HEK293 (cell line): ENCODE measurements at regions not wholly inside any gene's neighbourhood (a gene's known extent, or its start where the extent isn't known, plus 50 kb on each side); places are given as distances from the start of the nearest gene placed in this dataset.

Source experiments
- CTCF ChIA-PET: fragments of 350-600 bp; formaldehyde crosslinking; extraction: SDS; loops from one replicate; lab custom pipeline; 2021; ENCODE audit warnings: antibody characterized with exemption; lab: Yijun Ruan, JAX
- POLR2A ChIA-PET: fragments of 300-600 bp; formaldehyde crosslinking; extraction: SDS; loops from one replicate; lab custom pipeline; 2020; ENCODE audit warnings: antibody characterized with exemption, inconsistent platforms; lab: Yijun Ruan, JAX
- H3K27ac ChIP-seq: fragments of 200-500 bp; sonication (Bioruptor generic); 2 replicates; pipeline ENCODE4 v1.5.1; 2014; ENCODE audit warnings: low read depth, low read length, control low read depth, inconsistent platforms; ENCODE audit errors: extremely low read depth
- H3K36me3 ChIP-seq, 2 experiments: fragments of 200-500 bp in 1 of 2; sonication (Bioruptor generic) in 1 of 2; 1 replicate in 1 of 2; 2 replicates in 1 of 2; pipeline ENCODE4 v1.5.1; 2014 to 2017; ENCODE audit warnings: inconsistent platforms in 2 of 2, low read length in 2 of 2; ENCODE audit not compliant: control insufficient read depth in 2 of 2, insufficient read depth in 1 of 2
- H3K4me1 ChIP-seq: fragments of 200-500 bp; sonication (Bioruptor generic); 2 replicates; pipeline ENCODE4 v1.5.1; 2014; ENCODE audit warnings: mild to moderate bottlenecking, low read length, inconsistent platforms; ENCODE audit not compliant: control insufficient read depth, insufficient read depth
- H3K4me3 ChIP-seq: 2 replicates; pipeline ENCODE4 v1.5.1; 2011; ENCODE audit warnings: low read depth, mild to moderate bottlenecking, control low read depth, low read length, moderate library complexity
- H3K9me3 ChIP-seq: fragments of 200-500 bp; sonication (Bioruptor generic); 2 replicates; pipeline ENCODE4 v1.5.1; 2014; ENCODE audit warnings: low read depth, low read length, inconsistent platforms; ENCODE audit not compliant: control insufficient read depth, insufficient read depth
- GLIS1 ChIP-seq: fragments of 450-650 bp; formaldehyde crosslinking; IDR thresholded peaks from 2 replicates; pipeline ENCODE4 v1.5.1; 2016; ENCODE audit warnings: missing biosample characterization, missing genetic modification characterization
- KLF1 ChIP-seq: fragments of 450-650 bp; formaldehyde crosslinking; IDR thresholded peaks from 2 replicates; pipeline ENCODE4 v1.5.1; 2016; ENCODE audit warnings: missing biosample characterization, missing genetic modification characterization
- MEIS1 ChIP-seq: sonication (generic); formaldehyde crosslinking; IDR thresholded peaks from 2 replicates; pipeline ENCODE4 v1.8.1; 2022; ENCODE audit warnings: missing genetic modification reagents, mild to moderate bottlenecking, borderline replicate concordance
- OVOL3 ChIP-seq: fragments of 450-650 bp; formaldehyde crosslinking; IDR thresholded peaks from 2 replicates; pipeline ENCODE4 v1.5.1; 2016; ENCODE audit warnings: missing biosample characterization, missing genetic modification characterization
- PRDM1 ChIP-seq: fragments of 450-650 bp; formaldehyde crosslinking; IDR thresholded peaks from 2 replicates; pipeline ENCODE4; 2016; ENCODE audit warnings: missing biosample characterization, missing genetic modification characterization
- SCRT1 ChIP-seq: fragments of 450-650 bp; formaldehyde crosslinking; IDR thresholded peaks from 2 replicates; pipeline ENCODE4 v1.5.1; 2016; ENCODE audit warnings: missing biosample characterization, missing genetic modification characterization, borderline replicate concordance
- ZBTB7A ChIP-seq: fragments of 450-650 bp; formaldehyde crosslinking; IDR thresholded peaks from 2 replicates; pipeline ENCODE4 v1.5.1; 2016; ENCODE audit warnings: low read depth, missing biosample characterization, missing genetic modification characterization
- ZBTB8A ChIP-seq: fragments of 450-650 bp; formaldehyde crosslinking; IDR thresholded peaks from 2 replicates; pipeline ENCODE4 v1.5.1; 2016; ENCODE audit warnings: missing biosample characterization, missing genetic modification characterization
- ZEB2 ChIP-seq: fragments of 450-650 bp; formaldehyde crosslinking; IDR thresholded peaks from 2 replicates; pipeline ENCODE4 v1.5.1; 2016; ENCODE audit warnings: missing biosample characterization, missing genetic modification characterization
- ZNF10 ChIP-seq: fragments of 450-650 bp; formaldehyde crosslinking; IDR thresholded peaks from 2 replicates; pipeline ENCODE4 v1.5.1; 2017; ENCODE audit warnings: missing biosample characterization, missing genetic modification characterization
- ZNF169 ChIP-seq: fragments of 450-650 bp; formaldehyde crosslinking; IDR thresholded peaks from 2 replicates; pipeline ENCODE4 v1.5.1; 2016; ENCODE audit warnings: missing biosample characterization, missing genetic modification characterization
- ZNF2 ChIP-seq: fragments of 450-650 bp; formaldehyde crosslinking; IDR thresholded peaks from 2 replicates; pipeline ENCODE4 v1.5.1; 2016; ENCODE audit warnings: missing biosample characterization, missing genetic modification characterization
- ZNF23 ChIP-seq: fragments of 450-650 bp; formaldehyde crosslinking; IDR thresholded peaks from 2 replicates; pipeline ENCODE4 v1.5.1; 2016; ENCODE audit warnings: missing biosample characterization, missing genetic modification characterization, borderline replicate concordance
- ZNF239 ChIP-seq: fragments of 450-650 bp; formaldehyde crosslinking; IDR thresholded peaks from 2 replicates; pipeline ENCODE4 v1.5.1; 2016; ENCODE audit warnings: missing biosample characterization, missing genetic modification characterization
- ZNF248 ChIP-seq: fragments of 450-650 bp; formaldehyde crosslinking; IDR thresholded peaks from 2 replicates; pipeline ENCODE4 v1.5.1; 2017; ENCODE audit warnings: missing biosample characterization, missing genetic modification characterization
- ZNF302 ChIP-seq: fragments of 450-650 bp; formaldehyde crosslinking; IDR thresholded peaks from 2 replicates; pipeline ENCODE4 v1.5.1; 2016; ENCODE audit warnings: missing biosample characterization, missing genetic modification characterization, low read depth
- ZNF324 ChIP-seq: fragments of 450-650 bp; formaldehyde crosslinking; IDR thresholded peaks from 2 replicates; pipeline ENCODE4 v1.5.1; 2016; ENCODE audit warnings: missing biosample characterization, missing genetic modification characterization
- ZNF394 ChIP-seq: fragments of 450-650 bp; formaldehyde crosslinking; IDR thresholded peaks from 2 replicates; pipeline ENCODE4 v1.5.1; 2016; ENCODE audit warnings: missing biosample characterization, missing genetic modification characterization, mild to moderate bottlenecking, moderate library complexity, borderline replicate concordance
- ZNF416 ChIP-seq: fragments of 450-650 bp; formaldehyde crosslinking; IDR thresholded peaks from 2 replicates; pipeline ENCODE4 v1.5.1; 2016; ENCODE audit warnings: missing biosample characterization, missing genetic modification characterization
- ZNF473 ChIP-seq: fragments of 450-650 bp; formaldehyde crosslinking; IDR thresholded peaks from 2 replicates; pipeline ENCODE4 v1.5.1; 2017; ENCODE audit warnings: missing biosample characterization, missing genetic modification characterization
- ZNF560 ChIP-seq: fragments of 450-650 bp; formaldehyde crosslinking; IDR thresholded peaks from 2 replicates; pipeline ENCODE4 v1.5.1; 2017; ENCODE audit warnings: missing biosample characterization, missing genetic modification characterization, borderline replicate concordance
- ZNF610 ChIP-seq: fragments of 450-650 bp; formaldehyde crosslinking; IDR thresholded peaks from 2 replicates; pipeline ENCODE4 v1.5.1; 2016; ENCODE audit warnings: missing biosample characterization, missing genetic modification characterization, borderline replicate concordance
- ZNF629 ChIP-seq: fragments of 450-650 bp; formaldehyde crosslinking; IDR thresholded peaks from 2 replicates; pipeline ENCODE4 v1.5.1; 2017; ENCODE audit warnings: missing biosample characterization, missing genetic modification characterization
- ZNF660 ChIP-seq: fragments of 450-650 bp; IDR thresholded peaks from 2 replicates; pipeline ENCODE4 v1.5.1; 2018; ENCODE audit warnings: missing biosample characterization, mild to moderate bottlenecking, missing genetic modification characterization
- ZNF677 ChIP-seq: fragments of 450-650 bp; IDR thresholded peaks from 2 replicates; pipeline ENCODE4 v1.5.0; 2018; ENCODE audit warnings: missing biosample characterization, mild to moderate bottlenecking, missing genetic modification characterization, moderate library complexity
- ZNF747 ChIP-seq: fragments of 450-650 bp; formaldehyde crosslinking; IDR thresholded peaks from 2 replicates; pipeline ENCODE4 v1.5.1; 2016; ENCODE audit warnings: missing biosample characterization, missing genetic modification characterization
- ZSCAN23 ChIP-seq: fragments of 450-650 bp; formaldehyde crosslinking; IDR thresholded peaks from 2 replicates; pipeline ENCODE4 v1.5.1; 2016; ENCODE audit warnings: missing biosample characterization, missing genetic modification characterization
- TF ChIP-seq, protein P1 (sequence below): IDR thresholded peaks from 2 replicates; pipeline ENCODE4 v1.6.1; 2011; ENCODE audit warnings: mild to moderate bottlenecking, low read depth, low read length, borderline replicate concordance
- TF ChIP-seq, protein P2 (sequence below): fragments of 450-650 bp; formaldehyde crosslinking; IDR thresholded peaks from 2 replicates; pipeline ENCODE4 v1.5.1; 2017; ENCODE audit warnings: missing biosample characterization, missing genetic modification characterization
- TF ChIP-seq, protein P3 (sequence below): fragments of 450-650 bp; formaldehyde crosslinking; IDR thresholded peaks from 2 replicates; pipeline ENCODE4 v1.5.1; 2016; ENCODE audit warnings: missing biosample characterization, missing genetic modification characterization
- TF ChIP-seq, protein P4 (sequence below): fragments of 450-650 bp; formaldehyde crosslinking; IDR thresholded peaks from 2 replicates; pipeline ENCODE4 v1.5.1; 2016; ENCODE audit warnings: missing biosample characterization, missing genetic modification characterization
- TF ChIP-seq, protein P5 (sequence below): fragments of 450-650 bp; formaldehyde crosslinking; IDR thresholded peaks from 2 replicates; pipeline ENCODE4 v1.5.1; 2017; ENCODE audit warnings: missing biosample characterization, missing genetic modification characterization

DNA sequence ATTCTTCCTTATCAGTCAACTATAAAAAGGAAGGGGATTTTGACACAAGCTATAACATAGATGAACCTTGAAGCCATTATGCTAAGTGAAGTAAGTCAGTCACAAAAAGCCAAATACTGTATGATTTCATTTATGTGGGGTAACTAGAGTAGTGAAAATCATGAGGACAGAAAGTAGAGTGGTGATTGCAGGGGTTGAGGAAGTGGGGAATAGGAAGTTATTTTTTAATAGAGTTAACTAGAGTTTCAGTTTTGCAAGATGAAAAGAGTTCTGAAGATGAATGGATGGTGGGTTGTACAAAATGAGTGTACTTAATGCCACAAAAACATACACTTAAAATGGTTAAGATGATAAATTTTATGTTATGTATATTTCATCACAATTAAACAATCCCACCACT lies 65.4 kb upstream of the FAM174A start:
- H3K9me3 ChIP-seq = no peaks in the 10 kb centered on the region
- H3K4me1 ChIP-seq = no peaks in the 10 kb centered on the region
- ChIA-PET POLR2A (no interaction called here), CTCF (no interaction called here)
- no peak overlapping the region for H3K27ac ChIP-seq
- no peaks in the 10 kb centered on the region for H3K36me3 ChIP-seq
- TF ChIP-seq MEIS1 (CRISPR knock-in tag) (no peak), ZNF629 (no peak), ZNF2 (tag by site-specific recombination) (no peak), ZNF248 (no peak), ZNF416 (tag by site-specific recombination) (no peak), ZSCAN23 (no peak), ZNF10 (tag by site-specific recombination) (no peak), ZNF473 (no peak), GLIS1 (tag by site-specific recombination) (no peak), ZNF169 (tag by site-specific recombination) (no peak), ZNF394 (tag by site-specific recombination) (no peak), ZNF302 (no peak)
- TF ChIP-seq, protein P1, sequence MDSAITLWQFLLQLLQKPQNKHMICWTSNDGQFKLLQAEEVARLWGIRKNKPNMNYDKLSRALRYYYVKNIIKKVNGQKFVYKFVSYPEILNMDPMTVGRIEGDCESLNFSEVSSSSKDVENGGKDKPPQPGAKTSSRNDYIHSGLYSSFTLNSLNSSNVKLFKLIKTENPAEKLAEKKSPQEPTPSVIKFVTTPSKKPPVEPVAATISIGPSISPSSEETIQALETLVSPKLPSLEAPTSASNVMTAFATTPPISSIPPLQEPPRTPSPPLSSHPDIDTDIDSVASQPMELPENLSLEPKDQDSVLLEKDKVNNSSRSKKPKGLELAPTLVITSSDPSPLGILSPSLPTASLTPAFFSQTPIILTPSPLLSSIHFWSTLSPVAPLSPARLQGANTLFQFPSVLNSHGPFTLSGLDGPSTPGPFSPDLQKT = no peak
- TF ChIP-seq, protein P2, sequence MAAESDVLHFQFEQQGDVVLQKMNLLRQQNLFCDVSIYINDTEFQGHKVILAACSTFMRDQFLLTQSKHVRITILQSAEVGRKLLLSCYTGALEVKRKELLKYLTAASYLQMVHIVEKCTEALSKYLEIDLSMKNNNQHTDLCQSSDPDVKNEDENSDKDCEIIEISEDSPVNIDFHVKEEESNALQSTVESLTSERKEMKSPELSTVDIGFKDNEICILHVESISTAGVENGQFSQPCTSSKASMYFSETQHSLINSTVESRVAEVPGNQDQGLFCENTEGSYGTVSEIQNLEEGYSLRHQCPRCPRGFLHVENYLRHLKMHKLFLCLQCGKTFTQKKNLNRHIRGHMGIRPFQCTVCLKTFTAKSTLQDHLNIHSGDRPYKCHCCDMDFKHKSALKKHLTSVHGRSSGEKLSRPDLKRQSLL (tag by site-specific recombination) = no peak
- TF ChIP-seq, protein P3, sequence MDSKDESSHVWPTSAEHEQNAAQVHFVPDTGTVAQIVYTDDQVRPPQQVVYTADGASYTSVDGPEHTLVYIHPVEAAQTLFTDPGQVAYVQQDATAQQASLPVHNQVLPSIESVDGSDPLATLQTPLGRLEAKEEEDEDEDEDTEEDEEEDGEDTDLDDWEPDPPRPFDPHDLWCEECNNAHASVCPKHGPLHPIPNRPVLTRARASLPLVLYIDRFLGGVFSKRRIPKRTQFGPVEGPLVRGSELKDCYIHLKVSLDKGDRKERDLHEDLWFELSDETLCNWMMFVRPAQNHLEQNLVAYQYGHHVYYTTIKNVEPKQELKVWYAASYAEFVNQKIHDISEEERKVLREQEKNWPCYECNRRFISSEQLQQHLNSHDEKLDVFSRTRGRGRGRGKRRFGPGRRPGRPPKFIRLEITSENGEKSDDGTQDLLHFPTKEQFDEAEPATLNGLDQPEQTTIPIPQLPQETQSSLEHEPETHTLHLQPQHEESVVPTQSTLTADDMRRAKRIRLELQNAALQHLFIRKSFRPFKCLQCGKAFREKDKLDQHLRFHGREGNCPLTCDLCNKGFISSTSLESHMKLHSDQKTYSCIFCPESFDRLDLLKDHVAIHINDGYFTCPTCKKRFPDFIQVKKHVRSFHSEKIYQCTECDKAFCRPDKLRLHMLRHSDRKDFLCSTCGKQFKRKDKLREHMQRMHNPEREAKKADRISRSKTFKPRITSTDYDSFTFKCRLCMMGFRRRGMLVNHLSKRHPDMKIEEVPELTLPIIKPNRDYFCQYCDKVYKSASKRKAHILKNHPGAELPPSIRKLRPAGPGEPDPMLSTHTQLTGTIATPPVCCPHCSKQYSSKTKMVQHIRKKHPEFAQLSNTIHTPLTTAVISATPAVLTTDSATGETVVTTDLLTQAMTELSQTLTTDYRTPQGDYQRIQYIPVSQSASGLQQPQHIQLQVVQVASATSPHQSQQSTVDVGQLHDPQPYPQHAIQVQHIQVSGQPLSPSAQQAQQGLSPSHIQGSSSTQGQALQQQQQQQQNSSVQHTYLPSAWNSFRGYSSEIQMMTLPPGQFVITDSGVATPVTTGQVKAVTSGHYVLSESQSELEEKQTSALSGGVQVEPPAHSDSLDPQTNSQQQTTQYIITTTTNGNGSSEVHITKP (tag by site-specific recombination) = no peak
- TF ChIP-seq, protein P4, sequence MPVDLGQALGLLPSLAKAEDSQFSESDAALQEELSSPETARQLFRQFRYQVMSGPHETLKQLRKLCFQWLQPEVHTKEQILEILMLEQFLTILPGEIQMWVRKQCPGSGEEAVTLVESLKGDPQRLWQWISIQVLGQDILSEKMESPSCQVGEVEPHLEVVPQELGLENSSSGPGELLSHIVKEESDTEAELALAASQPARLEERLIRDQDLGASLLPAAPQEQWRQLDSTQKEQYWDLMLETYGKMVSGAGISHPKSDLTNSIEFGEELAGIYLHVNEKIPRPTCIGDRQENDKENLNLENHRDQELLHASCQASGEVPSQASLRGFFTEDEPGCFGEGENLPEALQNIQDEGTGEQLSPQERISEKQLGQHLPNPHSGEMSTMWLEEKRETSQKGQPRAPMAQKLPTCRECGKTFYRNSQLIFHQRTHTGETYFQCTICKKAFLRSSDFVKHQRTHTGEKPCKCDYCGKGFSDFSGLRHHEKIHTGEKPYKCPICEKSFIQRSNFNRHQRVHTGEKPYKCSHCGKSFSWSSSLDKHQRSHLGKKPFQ = no peak
- H3K4me3 ChIP-seq = no peak overlapping the region

DNA sequence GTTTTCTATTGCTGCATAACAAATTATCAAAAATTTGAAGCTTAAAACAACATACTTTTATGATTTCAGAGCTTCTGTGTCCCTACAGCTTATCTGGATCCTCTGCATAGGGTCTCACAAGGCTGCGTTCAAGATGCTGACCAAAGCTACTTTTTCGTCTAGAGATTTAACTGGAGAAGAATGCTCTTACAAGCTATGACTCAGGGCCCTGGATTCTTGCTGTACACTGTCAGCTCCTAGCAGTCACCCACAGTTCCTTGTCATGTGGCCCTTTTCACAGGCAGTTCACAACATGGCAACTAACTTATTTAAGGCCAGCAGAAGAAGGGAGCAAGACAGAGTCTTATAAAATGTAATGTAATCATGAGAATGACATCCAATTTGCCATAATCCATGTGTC lies 70.8 kb upstream of the FAM174A start:
- H3K27ac ChIP-seq = no peak overlapping the region
- CTCF ChIA-PET = no interaction called here
- POLR2A ChIA-PET = no interaction called here
- TF ChIP-seq SCRT1 (tag by site-specific recombination) (no peak), ZBTB8A (tag by site-specific recombination) (no peak), ZNF560 (tag by site-specific recombination) (no peak), OVOL3 (tag by site-specific recombination) (no peak), ZNF660 (tag by site-specific recombination) (no peak), ZBTB7A (tag by site-specific recombination) (no peak), ZNF610 (tag by site-specific recombination) (no peak), ZNF239 (tag by site-specific recombination) (no peak), ZEB2 (no peak), ZNF747 (no peak), PRDM1 (tag by site-specific recombination) (no peak), ZNF23 (no peak), ZNF677 (tag by site-specific recombination) (no peak), ZNF324 (tag by site-specific recombination) (no peak), KLF1 (tag by site-specific recombination) (no peak)
- TF ChIP-seq, protein P5, sequence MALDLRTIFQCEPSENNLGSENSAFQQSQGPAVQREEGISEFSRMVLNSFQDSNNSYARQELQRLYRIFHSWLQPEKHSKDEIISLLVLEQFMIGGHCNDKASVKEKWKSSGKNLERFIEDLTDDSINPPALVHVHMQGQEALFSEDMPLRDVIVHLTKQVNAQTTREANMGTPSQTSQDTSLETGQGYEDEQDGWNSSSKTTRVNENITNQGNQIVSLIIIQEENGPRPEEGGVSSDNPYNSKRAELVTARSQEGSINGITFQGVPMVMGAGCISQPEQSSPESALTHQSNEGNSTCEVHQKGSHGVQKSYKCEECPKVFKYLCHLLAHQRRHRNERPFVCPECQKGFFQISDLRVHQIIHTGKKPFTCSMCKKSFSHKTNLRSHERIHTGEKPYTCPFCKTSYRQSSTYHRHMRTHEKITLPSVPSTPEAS (tag by site-specific recombination) = no peak

More for the DNA sequence above, 70.8 kb upstream of the FAM174A start:
- Histone ChIP-seq H3K36me3 (no peaks in the 10 kb centered on the region), H3K9me3 (no peaks in the 10 kb centered on the region), H3K4me1 (no peaks in the 10 kb centered on the region), H3K4me3 (no peak overlapping the region)
